HUES64 (cell line): ENCODE measurements at regions not wholly inside any gene's neighbourhood (a gene's known extent, or its start where the extent isn't known, plus 50 kb on each side); places are given as distances from the start of the nearest gene placed in this dataset.

Experiments used
- H3K27ac ChIP-seq: 2 replicates; pipeline ENCODE4 v1.7.0; 2013; ENCODE audit warnings: low read depth, low read length, inconsistent platforms
- H3K27me3 ChIP-seq: 2 replicates; pipeline ENCODE4 v1.6.1; 2013; ENCODE audit warnings: mild to moderate bottlenecking, low read length; ENCODE audit not compliant: insufficient read depth
- H3K36me3 ChIP-seq: 2 replicates; pipeline ENCODE4 v1.6.1; 2013; ENCODE audit warnings: mild to moderate bottlenecking, low read length; ENCODE audit not compliant: insufficient read depth
- H3K4me1 ChIP-seq: 2 replicates; pipeline ENCODE4 v1.6.1; 2013; ENCODE audit warnings: mild to moderate bottlenecking, low read length, moderate library complexity; ENCODE audit not compliant: insufficient read depth
- H3K4me3 ChIP-seq: 2 replicates; pipeline ENCODE4 v1.5.1; 2013; ENCODE audit warnings: mild to moderate bottlenecking, low read length, moderate library complexity
- H3K9ac ChIP-seq: 2 replicates; pipeline ENCODE4 v1.6.1; 2013; ENCODE audit warnings: mild to moderate bottlenecking, low read depth, low read length
- H3K9me3 ChIP-seq: 2 replicates; pipeline ENCODE4 v1.6.1; 2013; ENCODE audit warnings: low read depth, low read length; ENCODE audit not compliant: insufficient read depth
- WGBS: fragments of 150-250, 120-280 bp; methylation state at CpG from one replicate; pipeline ENCODE4 v1.1.7; 2013; ENCODE audit warnings: missing lambda C conversion rate; 5-methylcytosine and 5-hydroxymethylcytosine counted together

GRCh38 chr2:7916670-7917069, 765.2 kb upstream of the ID2 start:
- Histone ChIP-seq H3K36me3 (no peaks in the 10 kb centered on the region), H3K4me3 (no peak overlapping the region), H3K27me3 (no peaks in the 10 kb centered on the region), H3K4me1 (peaks cover 10% of the 10 kb centered on the region; the same call in 1 of the 2 replicates), H3K9ac (no peak overlapping the region), H3K27ac (no peak overlapping the region), H3K9me3 (no peaks in the 10 kb centered on the region)
- WGBS: 97% methylated on average over 2 of the region's 2 CpGs

DNA sequence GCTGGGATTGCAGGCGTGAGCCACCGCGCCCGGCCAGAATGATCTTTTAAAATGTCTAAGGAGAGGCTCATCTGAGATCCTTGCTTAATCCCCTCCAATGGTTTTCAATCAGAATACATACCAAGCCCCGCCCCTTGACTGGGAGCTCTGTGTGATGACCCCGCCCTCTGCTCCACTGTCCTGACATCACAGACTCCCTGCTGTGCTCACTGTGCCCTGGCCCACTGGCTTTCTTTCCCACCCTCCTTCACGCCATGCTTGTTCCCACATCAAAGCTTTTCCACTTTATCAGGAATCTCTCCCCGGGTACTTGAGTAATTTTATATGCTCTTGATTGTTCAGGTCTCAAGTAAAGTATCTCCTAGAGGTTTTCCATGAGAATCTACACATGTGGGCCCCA, 762.3 kb upstream of the ID2 start:
- Histone ChIP-seq H3K27me3 (no peaks in the 10 kb centered on the region), H3K27ac (no peak overlapping the region), H3K36me3 (no peaks in the 10 kb centered on the region), H3K4me1 (peaks cover 10% of the 10 kb centered on the region; the same call in 1 of the 2 replicates), H3K9ac (no peak overlapping the region), H3K9me3 (no peaks in the 10 kb centered on the region), H3K4me3 (no peak overlapping the region)
- 97% methylated on average over 7 of the region's 8 CpGs for WGBS

DNA sequence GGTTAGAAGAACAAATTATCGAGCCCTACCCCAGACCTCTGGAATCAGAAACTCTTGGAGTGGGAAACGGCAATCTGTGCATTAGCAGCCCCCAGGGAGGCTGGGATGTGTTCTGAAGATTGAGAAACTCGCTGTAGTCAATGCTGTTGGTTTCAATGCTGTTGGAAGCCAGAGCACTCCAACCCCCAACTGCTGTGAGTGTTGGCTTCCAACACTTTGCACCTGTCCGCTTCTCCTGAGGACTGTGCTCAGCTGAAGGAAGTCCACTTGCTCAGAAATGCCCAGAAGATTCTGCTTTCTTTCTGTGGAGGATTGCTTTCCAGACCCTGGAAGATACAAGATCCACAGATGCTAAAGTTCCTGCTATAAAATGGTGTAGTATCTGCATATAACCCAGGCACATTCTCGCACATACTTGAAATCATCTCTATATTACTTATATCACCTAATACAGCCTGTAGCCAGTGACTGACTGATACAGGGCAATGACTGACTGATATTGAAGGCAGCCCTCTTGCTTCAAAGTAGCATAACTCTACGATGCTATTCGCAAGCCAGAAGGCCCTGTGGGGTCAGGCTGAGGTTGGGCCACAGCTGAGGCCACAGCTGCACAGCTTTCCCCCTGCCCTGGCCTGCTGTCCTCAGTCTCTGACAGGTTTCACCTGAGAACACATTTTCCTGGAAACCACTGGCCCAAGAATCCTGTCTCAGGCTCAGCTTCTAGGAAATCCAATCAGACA, 757.7 kb upstream of the ID2 start:
- H3K4me3 ChIP-seq: no peak overlapping the region
- no peak overlapping the region for H3K9ac ChIP-seq
- WGBS: 78% methylated on average over 7 of the region's 7 CpGs
- no peaks in the 10 kb centered on the region for H3K9me3 ChIP-seq
- no peak overlapping the region for H3K27ac ChIP-seq
- no peaks in the 10 kb centered on the region for H3K4me1 ChIP-seq
- H3K36me3 ChIP-seq: no peaks in the 10 kb centered on the region
- no peaks in the 10 kb centered on the region for H3K27me3 ChIP-seq

GRCh38 chr2:7925506-7925905, 756.4 kb upstream of the ID2 start:
- Histone ChIP-seq H3K4me3 (no peak overlapping the region), H3K9ac (no peak overlapping the region), H3K4me1 (no peaks in the 10 kb centered on the region), H3K27me3 (no peaks in the 10 kb centered on the region), H3K27ac (no peak overlapping the region), H3K9me3 (no peaks in the 10 kb centered on the region), H3K36me3 (no peaks in the 10 kb centered on the region)
- 54% methylated on average over 1 of the region's 1 CpG for whole genome bisulfite sequencing

DNA sequence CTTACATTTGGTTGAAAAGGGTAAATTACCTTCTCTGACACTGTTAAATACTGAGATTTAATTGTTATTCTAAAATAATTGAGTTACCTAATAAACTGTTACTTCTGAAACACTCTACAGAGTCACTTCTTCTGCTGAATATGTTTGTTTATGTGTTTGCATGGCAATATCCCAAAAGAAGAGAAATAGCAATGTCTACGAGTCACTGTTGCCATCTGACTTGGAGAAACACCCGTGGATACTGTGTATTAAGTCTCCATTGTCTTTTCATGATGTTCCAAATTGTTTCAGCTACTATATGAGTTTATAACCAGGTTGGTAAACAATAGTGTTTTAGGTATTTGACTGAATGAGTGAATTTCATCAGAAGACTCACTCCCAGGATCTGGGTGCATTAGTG, 754.2 kb upstream of the ID2 start:
- Histone ChIP-seq H3K36me3 (no peaks in the 10 kb centered on the region), H3K27ac (no peak overlapping the region), H3K9ac (no peak overlapping the region), H3K27me3 (no peaks in the 10 kb centered on the region), H3K9me3 (no peaks in the 10 kb centered on the region), H3K4me3 (no peak overlapping the region), H3K4me1 (no peaks in the 10 kb centered on the region)
- WGBS: 91% methylated on average over 2 of the region's 2 CpGs

- Histone ChIP-seq H3K4me1 (no peaks in the 10 kb centered on the region), H3K4me3 (no peak overlapping the region), H3K9me3 (no peaks in the 10 kb centered on the region), H3K27ac (no peak overlapping the region), H3K9ac (no peak overlapping the region), H3K27me3 (no peaks in the 10 kb centered on the region), H3K36me3 (no peaks in the 10 kb centered on the region)
- 96% methylated on average over 7 of the region's 9 CpGs for WGBS
Observed at GRCh38 chr2:7929281-7929680, 752.6 kb upstream of the ID2 start.

GRCh38 chr2:7930800-7931635, 750.8 kb upstream of the ID2 start:
- Histone ChIP-seq H3K27ac (no peak overlapping the region), H3K4me1 (no peaks in the 10 kb centered on the region), H3K9ac (no peak overlapping the region), H3K36me3 (no peaks in the 10 kb centered on the region), H3K27me3 (no peaks in the 10 kb centered on the region), H3K9me3 (no peaks in the 10 kb centered on the region), H3K4me3 (no peak overlapping the region)
- WGBS: 93% methylated on average over 13 of the region's 13 CpGs

DNA sequence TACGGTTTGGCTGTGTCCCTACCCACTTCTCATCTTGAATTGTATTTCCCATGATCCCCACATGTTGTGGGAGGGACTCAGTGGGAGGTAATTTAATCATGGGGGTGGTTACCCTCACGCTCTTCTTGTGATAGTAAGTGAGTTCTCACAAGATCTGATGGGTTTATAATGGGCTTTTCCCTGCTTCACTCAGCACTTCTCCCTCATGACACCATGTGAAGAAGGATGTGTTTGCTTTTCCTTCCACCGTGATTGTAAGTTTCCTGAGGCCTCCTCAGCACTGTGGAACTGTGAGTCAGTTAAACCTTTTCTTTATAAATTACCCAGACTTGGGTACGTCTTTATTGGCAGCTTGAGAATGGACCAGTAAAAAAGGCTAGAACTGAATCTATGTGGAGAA, 750.0 kb upstream of the ID2 start:
- Histone ChIP-seq H3K9ac (no peak overlapping the region), H3K4me3 (no peak overlapping the region), H3K27ac (no peak overlapping the region), H3K9me3 (no peaks in the 10 kb centered on the region), H3K4me1 (no peaks in the 10 kb centered on the region), H3K27me3 (no peaks in the 10 kb centered on the region), H3K36me3 (no peaks in the 10 kb centered on the region)
- WGBS: 81% methylated on average over 3 of the region's 4 CpGs

DNA sequence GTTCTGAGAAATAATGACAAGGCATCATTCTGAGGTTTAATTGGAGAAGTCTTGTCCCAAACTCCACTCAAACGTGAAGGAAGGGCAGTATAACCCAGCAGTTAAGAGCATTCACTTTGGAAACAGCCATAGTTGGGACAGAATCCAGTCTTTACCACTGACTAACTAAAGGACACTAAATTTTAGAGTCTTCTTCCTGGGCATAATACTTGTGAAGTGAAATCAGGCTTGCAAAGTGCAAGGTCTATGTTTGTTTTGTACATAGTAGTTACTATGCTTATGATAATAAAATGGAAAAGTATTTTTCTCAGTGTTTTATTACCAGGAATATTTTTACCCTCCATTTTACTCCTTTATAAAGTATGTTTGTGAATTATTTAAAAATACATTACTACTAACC, 748.2 kb upstream of the ID2 start:
- H3K9me3 ChIP-seq: no peaks in the 10 kb centered on the region
- H3K36me3 ChIP-seq: no peaks in the 10 kb centered on the region
- H3K9ac ChIP-seq: no peak overlapping the region
- H3K4me3 ChIP-seq: no peak overlapping the region
- 85% methylated on average over 1 of the region's 1 CpG for WGBS
- H3K4me1 ChIP-seq: no peaks in the 10 kb centered on the region
- no peaks in the 10 kb centered on the region for H3K27me3 ChIP-seq
- no peak overlapping the region for H3K27ac ChIP-seq

- 96% methylated on average over 3 of the region's 4 CpGs for WGBS
- 0 out of 2 replicates have a peak, but pooled peaks cover 3% of the 10 kb centered on the region for H3K9me3 ChIP-seq
- no peak overlapping the region for H3K9ac ChIP-seq
- no peaks in the 10 kb centered on the region for H3K4me1 ChIP-seq
- H3K27me3 ChIP-seq: no peaks in the 10 kb centered on the region
- no peak overlapping the region for H3K4me3 ChIP-seq
- H3K27ac ChIP-seq: no peak overlapping the region
- no peaks in the 10 kb centered on the region for H3K36me3 ChIP-seq
Observed at GRCh38 chr2:7934476-7934875, 747.4 kb upstream of the ID2 start.

DNA sequence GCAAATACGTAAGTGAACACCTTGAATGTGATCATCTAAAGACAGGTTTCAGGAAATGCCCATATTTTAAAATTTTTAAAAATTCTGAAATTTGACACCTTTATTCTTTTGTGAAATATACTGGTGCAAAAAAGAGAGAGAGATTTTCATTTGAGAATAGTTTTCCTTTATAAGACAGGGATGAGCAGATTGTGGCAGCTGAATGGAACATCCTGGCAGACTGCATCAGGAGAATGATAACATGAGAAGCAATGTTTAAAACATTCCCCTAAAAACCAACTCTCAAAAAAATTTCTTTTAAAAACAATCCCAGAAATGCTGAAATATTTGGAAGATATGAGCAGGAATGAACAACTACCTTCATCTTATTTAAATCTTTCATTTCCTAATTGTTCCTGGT, 744.8 kb upstream of the ID2 start:
- 86% methylated on average over 1 of the region's 1 CpG for WGBS
- no peak overlapping the region for H3K4me3 ChIP-seq
- H3K27ac ChIP-seq: no peak overlapping the region
- no peaks in the 10 kb centered on the region for H3K4me1 ChIP-seq
- H3K36me3 ChIP-seq: no peaks in the 10 kb centered on the region
- H3K9me3 ChIP-seq: 0 out of 2 replicates have a peak, but pooled peaks cover 3% of the 10 kb centered on the region
- no peaks in the 10 kb centered on the region for H3K27me3 ChIP-seq
- no peak overlapping the region for H3K9ac ChIP-seq
